ENCODE measurements at regions not wholly inside any gene's neighbourhood (a gene's known extent, or its start where the extent isn't known, plus 50 kb on each side); places are given as distances from the start of the nearest gene placed in this dataset.

- Histone ChIP-seq H3K9ac (ENCODE audit: control insufficient read depth, extremely low read depth, insufficient read depth, low read length) (no peak overlapping the region), H3K27ac (ENCODE audit: control insufficient read depth, insufficient read depth, low read length) (no peak overlapping the region), H2AFZ (ENCODE audit: control insufficient read depth, low read length) (no peak overlapping the region), H3K36me3 (ENCODE audit: control insufficient read depth in 2 of 2, extremely low read depth in 1 of 2, insufficient read depth in 2 of 2, low read length in 2 of 2) (no peaks in the 10 kb centered on the region), H3K4me2 (ENCODE audit: control insufficient read depth, extremely low read depth, insufficient read depth, low read depth, low read length) (no peak overlapping the region), H3K9me3 (ENCODE audit: control insufficient read depth, low read depth, low read length) (no peaks in the 10 kb centered on the region), H3K27me3 (ENCODE audit: control insufficient read depth, extremely low read depth, insufficient read depth, low read length) (no peaks in the 10 kb centered on the region), H3K79me2 (ENCODE audit: control insufficient read depth, insufficient read depth, low read length) (no peaks in the 10 kb centered on the region), H3K9me1 (ENCODE audit: control insufficient read depth, extremely low read depth, insufficient read depth, low read length) (no peaks in the 10 kb centered on the region), H3K4me1 (ENCODE audit: control insufficient read depth, extremely low read depth, insufficient read depth, low read length) (no peaks in the 10 kb centered on the region), H4K20me1 (ENCODE audit: control insufficient read depth, extremely low read depth, insufficient read depth, low read length) (no peaks in the 10 kb centered on the region), H3K4me3 (ENCODE audit: control insufficient read depth in 2 of 3, extremely low read depth in 1 of 3, insufficient read depth in 2 of 3, low read depth in 1 of 3, low read length in 3 of 3) (no peak overlapping the region)
- TF ChIP-seq EZH2 (IDR thresholded peaks at IDR 0.05; ENCODE audit: low read length) (no peak), CTCF (optimal IDR thresholded peaks at IDR 0.05 in 1 of 3, IDR thresholded peaks at IDR 0.05 in 1 of 3, conservative IDR thresholded peaks at IDR 0.05 in 1 of 3; ENCODE audit: extremely low read depth in 1 of 3, insufficient read depth in 2 of 3, low read length in 3 of 3) (no peak)
- FAIRE-seq = no peak
- dilution Hi-C loops (cut with MboI; ENCODE audit: extremely low pct_ligation_motif_present, low sequenced_read_pairs) = no loop called here
- DNase-seq (ENCODE audit: low read depth, low spot score) = no peak
Measured at GRCh38 chr13:80211566-80211965, 129.4 kb downstream of the SPRY2 start.

- no peak for FAIRE-seq
- H3K4me2 ChIP-seq (ENCODE audit: control insufficient read depth, extremely low read depth, insufficient read depth, low read depth, low read length) = no peak overlapping the region
- dilution Hi-C loops (cut with MboI; ENCODE audit: extremely low pct_ligation_motif_present, low sequenced_read_pairs) = no loop called here
Measured at GRCh38 chr13:80204642-80205041, 136.3 kb downstream of the SPRY2 start.

More at GRCh38 chr13:80204642-80205041, 136.3 kb downstream of the SPRY2 start:
- H3K27ac ChIP-seq (ENCODE audit: control insufficient read depth, insufficient read depth, low read length) = no peak overlapping the region
- H4K20me1 ChIP-seq (ENCODE audit: control insufficient read depth, extremely low read depth, insufficient read depth, low read length) = no peaks in the 10 kb centered on the region
- no peak overlapping the region for H3K4me3 ChIP-seq (ENCODE audit: control insufficient read depth in 2 of 3, extremely low read depth in 1 of 3, insufficient read depth in 2 of 3, low read depth in 1 of 3, low read length in 3 of 3)
- H3K36me3 ChIP-seq (ENCODE audit: control insufficient read depth in 2 of 2, extremely low read depth in 1 of 2, insufficient read depth in 2 of 2, low read length in 2 of 2) = no peaks in the 10 kb centered on the region
- no peaks in the 10 kb centered on the region for H3K9me3 ChIP-seq (ENCODE audit: control insufficient read depth, low read depth, low read length)
- DNase-seq (ENCODE audit: low read depth, low spot score) = no peak
- no peak overlapping the region for H3K9ac ChIP-seq (ENCODE audit: control insufficient read depth, extremely low read depth, insufficient read depth, low read length)
- no peaks in the 10 kb centered on the region for H3K27me3 ChIP-seq (ENCODE audit: control insufficient read depth, extremely low read depth, insufficient read depth, low read length)
- H3K79me2 ChIP-seq (ENCODE audit: control insufficient read depth, insufficient read depth, low read length) = no peaks in the 10 kb centered on the region
- H3K9me1 ChIP-seq (ENCODE audit: control insufficient read depth, extremely low read depth, insufficient read depth, low read length) = no peaks in the 10 kb centered on the region
- TF ChIP-seq CTCF (optimal IDR thresholded peaks at IDR 0.05 in 1 of 3, IDR thresholded peaks at IDR 0.05 in 1 of 3, conservative IDR thresholded peaks at IDR 0.05 in 1 of 3; ENCODE audit: extremely low read depth in 1 of 3, insufficient read depth in 2 of 3, low read length in 3 of 3) (no peak), EZH2 (IDR thresholded peaks at IDR 0.05; ENCODE audit: low read length) (no peak)
- no peaks in the 10 kb centered on the region for H3K4me1 ChIP-seq (ENCODE audit: control insufficient read depth, extremely low read depth, insufficient read depth, low read length)
- H2AFZ ChIP-seq (ENCODE audit: control insufficient read depth, low read length) = no peak overlapping the region

Measured in keratinocyte (primary cell).